SU-DHL-6 (cell line): ENCODE measurements at regions not wholly inside any gene's neighbourhood (a gene's known extent, or its start where the extent isn't known, plus 50 kb on each side); places are given as distances from the start of the nearest gene placed in this dataset.

Experiments used
- CTCF ChIP-seq: fragments of 200-600 bp; sonication (generic); IDR thresholded peaks from one replicate; pipeline ENCODE4 v1.5.1; 2017; ENCODE audit warnings: antibody characterized with exemption, mild to moderate bottlenecking, low read length, moderate library complexity; ENCODE audit not compliant: insufficient read depth, poor library complexity, severe bottlenecking
- EZH2phosphoT487 ChIP-seq: fragments of 200-600 bp; sonication (generic), shearing (Covaris generic); conservative IDR thresholded peaks from 2 replicates; pipeline ENCODE4 v1.6.1; 2018; ENCODE audit warnings: mild to moderate bottlenecking, antibody characterized with exemption, low read length, moderate library complexity, mixed read lengths

GRCh38 chr7:113801751-113802150, 117.1 kb downstream of the PPP1R3A start:
- TF ChIP-seq CTCF (no peak), EZH2phosphoT487 (no peak)
